Mesothelial cell of epicardium (in vitro differentiated cells): ENCODE measurements at regions not wholly inside any gene's neighbourhood (a gene's known extent, or its start where the extent isn't known, plus 50 kb on each side); places are given as distances from the start of the nearest gene placed in this dataset.

ENCODE experiments used
- DNase-seq, 2 experiments: peaks; one replicate each; pipeline ENCODE4 v3.0.0; 2021; ENCODE audit warnings: low spot score in 2 of 2; ENCODE audit not compliant: unreplicated experiment in 2 of 2
- H3K27ac Mint-ChIP-seq: 2 replicates; pipeline ENCODE4 v1.8.0; 2021; ENCODE audit warnings: mixed read lengths
- H3K27me3 Mint-ChIP-seq: 2 replicates; pipeline ENCODE4 v1.8.0; 2021; ENCODE audit warnings: low read depth, mixed read lengths
- H3K36me3 Mint-ChIP-seq: 2 replicates; pipeline ENCODE4 v1.8.0; 2021; ENCODE audit warnings: mixed read lengths
- H3K4me1 Mint-ChIP-seq: 2 replicates; pipeline ENCODE4 v1.8.0; 2021; ENCODE audit warnings: mixed read lengths
- H3K4me3 Mint-ChIP-seq: 2 replicates; pipeline ENCODE4 v1.8.0; 2021; ENCODE audit warnings: mild to moderate bottlenecking, moderate library complexity, mixed read lengths
- H3K9me3 Mint-ChIP-seq: 2 replicates; pipeline ENCODE4 v1.8.0; 2021; ENCODE audit warnings: mixed read lengths
- CTCF ChIP-seq: fragments of 200-600 bp; sonication (generic); IDR thresholded peaks from one replicate; pipeline ENCODE4 v1.5.0; 2021; ENCODE audit warnings: antibody characterized with exemption; ENCODE audit not compliant: unreplicated experiment

- Mint-ChIP-seq H3K4me3 (no peak overlapping the region), H3K27ac (no peak overlapping the region)
- no peak for DNase-seq
Observed at GRCh38 chr1:108082738-108083562, 117.2 kb downstream of the SLC25A24 start.

GRCh38 chr1:108082001-108082400 lies 117.0 kb upstream of the VAV3 start:
- no peak for TF ChIP-seq CTCF
- H3K4me3 Mint-ChIP-seq, result no peak overlapping the region
- no peaks in the 10 kb centered on the region for H3K9me3 Mint-ChIP-seq
- no peaks in the 10 kb centered on the region for H3K36me3 Mint-ChIP-seq
- no peak for DNase-seq
- H3K27ac Mint-ChIP-seq, result no peak overlapping the region
- H3K27me3 Mint-ChIP-seq, result peaks cover 5% of the 10 kb centered on the region
- peaks cover 12% of the 10 kb centered on the region for H3K4me1 Mint-ChIP-seq

More at GRCh38 chr1:108082738-108083562, 117.2 kb downstream of the SLC25A24 start:
- H3K4me1 Mint-ChIP-seq, result peaks cover 12% of the 10 kb centered on the region
- H3K27me3 Mint-ChIP-seq, result peaks cover 5% of the 10 kb centered on the region
- H3K36me3 Mint-ChIP-seq, result no peaks in the 10 kb centered on the region
- TF ChIP-seq CTCF, result no peak
- H3K9me3 Mint-ChIP-seq, result no peaks in the 10 kb centered on the region

- Mint-ChIP-seq H3K9me3 (peaks cover 4% of the 10 kb centered on the region), H3K27me3 (peaks cover 7% of the 10 kb centered on the region), H3K27ac (no peak overlapping the region), H3K4me3 (no peak overlapping the region), H3K36me3 (no peaks in the 10 kb centered on the region), H3K4me1 (peaks cover 12% of the 10 kb centered on the region)
- DNase-seq, result no peak
- TF ChIP-seq CTCF, result no peak
Observed at GRCh38 chr1:108080448-108080847, 115.5 kb upstream of the VAV3 start.

GRCh38 chr1:108079440-108080025 lies 114.6 kb upstream of the VAV3 start:
- Mint-ChIP-seq H3K4me1 (peaks cover 12% of the 10 kb centered on the region), H3K9me3 (peaks cover 4% of the 10 kb centered on the region), H3K36me3 (no peaks in the 10 kb centered on the region)

GRCh38 chr1:108077991-108078390 lies 113.0 kb upstream of the VAV3 start:
- no peaks in the 10 kb centered on the region for H3K36me3 Mint-ChIP-seq
- H3K27ac Mint-ChIP-seq, result no peak overlapping the region
- peaks cover 15% of the 10 kb centered on the region for H3K4me1 Mint-ChIP-seq
- TF ChIP-seq CTCF, result no peak
- H3K9me3 Mint-ChIP-seq, result peaks cover 4% of the 10 kb centered on the region
- no peak for DNase-seq
- H3K4me3 Mint-ChIP-seq, result no peak overlapping the region
- peaks cover 9% of the 10 kb centered on the region for H3K27me3 Mint-ChIP-seq

More at GRCh38 chr1:108079440-108080025, 114.6 kb upstream of the VAV3 start:
- DNase-seq, result no peak
- Mint-ChIP-seq H3K27me3 (peaks cover 7% of the 10 kb centered on the region), H3K27ac (no peak overlapping the region), H3K4me3 (no peak overlapping the region)
- no peak for TF ChIP-seq CTCF
